NB4 (cell line): ENCODE measurements at regions not wholly inside any gene's neighbourhood (a gene's known extent, or its start where the extent isn't known, plus 50 kb on each side); places are given as distances from the start of the nearest gene placed in this dataset.

ENCODE experiments used
- MYC ChIP-seq: IDR thresholded peaks from 2 replicates; pipeline ENCODE4 v1.6.1; 2011; ENCODE audit warnings: low read depth, low read length
- POLR2A ChIP-seq: IDR thresholded peaks from 2 replicates; pipeline ENCODE4 v1.6.1; 2011; ENCODE audit warnings: mild to moderate bottlenecking; ENCODE audit not compliant: insufficient read length; ENCODE audit errors: extremely low read depth
- TF ChIP-seq, protein P1 (sequence below): IDR thresholded peaks from one replicate; pipeline ENCODE4 v1.5.1; 2012; ENCODE audit warnings: low read depth, low read length

DNA sequence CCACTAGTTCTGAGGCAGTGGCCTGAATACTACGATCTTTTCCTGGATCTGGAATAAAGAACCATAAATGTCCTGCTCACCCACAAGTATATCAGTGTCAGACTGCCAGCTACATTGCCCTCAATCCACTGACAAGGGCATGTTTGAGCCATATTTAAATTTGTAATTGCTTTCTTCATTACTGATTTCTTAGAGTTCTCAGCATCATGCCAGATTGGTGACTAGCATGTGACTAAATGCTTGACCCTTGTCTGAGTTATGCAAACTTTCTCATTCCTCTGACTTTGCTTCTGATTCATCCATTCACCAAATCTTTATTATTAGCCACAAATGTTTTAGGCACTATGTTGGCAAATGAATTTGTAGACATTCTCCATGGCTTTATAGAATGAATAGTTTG, 143.6 kb upstream of the SLC16A7 start:
- no peak for TF ChIP-seq POLR2A
- TF ChIP-seq, protein P1, sequence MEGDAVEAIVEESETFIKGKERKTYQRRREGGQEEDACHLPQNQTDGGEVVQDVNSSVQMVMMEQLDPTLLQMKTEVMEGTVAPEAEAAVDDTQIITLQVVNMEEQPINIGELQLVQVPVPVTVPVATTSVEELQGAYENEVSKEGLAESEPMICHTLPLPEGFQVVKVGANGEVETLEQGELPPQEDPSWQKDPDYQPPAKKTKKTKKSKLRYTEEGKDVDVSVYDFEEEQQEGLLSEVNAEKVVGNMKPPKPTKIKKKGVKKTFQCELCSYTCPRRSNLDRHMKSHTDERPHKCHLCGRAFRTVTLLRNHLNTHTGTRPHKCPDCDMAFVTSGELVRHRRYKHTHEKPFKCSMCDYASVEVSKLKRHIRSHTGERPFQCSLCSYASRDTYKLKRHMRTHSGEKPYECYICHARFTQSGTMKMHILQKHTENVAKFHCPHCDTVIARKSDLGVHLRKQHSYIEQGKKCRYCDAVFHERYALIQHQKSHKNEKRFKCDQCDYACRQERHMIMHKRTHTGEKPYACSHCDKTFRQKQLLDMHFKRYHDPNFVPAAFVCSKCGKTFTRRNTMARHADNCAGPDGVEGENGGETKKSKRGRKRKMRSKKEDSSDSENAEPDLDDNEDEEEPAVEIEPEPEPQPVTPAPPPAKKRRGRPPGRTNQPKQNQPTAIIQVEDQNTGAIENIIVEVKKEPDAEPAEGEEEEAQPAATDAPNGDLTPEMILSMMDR = no peak
- TF ChIP-seq MYC = no peak
